Activated naive CD8-positive, alpha-beta T cell treated with anti-CD3 and anti-CD28 coated beads, Interleukin-2, amount 50 U/mL, for 24 hours (primary cell): ENCODE measurements at regions not wholly inside any gene's neighbourhood (a gene's known extent, or its start where the extent isn't known, plus 50 kb on each side); places are given as distances from the start of the nearest gene placed in this dataset.
"Not testable (repeated sequence)": the region's sequence is repeated elsewhere in the genome, so short reads cannot be mapped to it uniquely, and the experiment has no call there.

Experiments
- ATAC-seq: fragments of 150-1000 bp; cut with Tn5 transposase; one replicate; pipeline ENCODE4 v1.10.0; 2021
- DNase-seq: peaks from one replicate; pipeline ENCODE4 v3.0.0; 2021
- H3K27ac Mint-ChIP-seq: one replicate; pipeline ENCODE4 v1.8.0; 2021; ENCODE audit warnings: mild to moderate bottlenecking, mixed read lengths
- H3K27me3 Mint-ChIP-seq: one replicate; pipeline ENCODE4 v1.8.0; 2021; ENCODE audit warnings: mixed read lengths
- H3K36me3 Mint-ChIP-seq: one replicate; pipeline ENCODE4 v1.8.0; 2021; ENCODE audit warnings: low read depth, mixed read lengths
- H3K4me1 Mint-ChIP-seq: one replicate; pipeline ENCODE4 v1.8.0; 2021; ENCODE audit warnings: mixed read lengths
- H3K4me3 Mint-ChIP-seq: one replicate; pipeline ENCODE4 v1.8.0; 2021; ENCODE audit warnings: mild to moderate bottlenecking, moderate library complexity, mixed read lengths
- H3K9me3 Mint-ChIP-seq: one replicate; pipeline ENCODE4 v1.8.0; 2021; ENCODE audit warnings: mixed read lengths

DNA sequence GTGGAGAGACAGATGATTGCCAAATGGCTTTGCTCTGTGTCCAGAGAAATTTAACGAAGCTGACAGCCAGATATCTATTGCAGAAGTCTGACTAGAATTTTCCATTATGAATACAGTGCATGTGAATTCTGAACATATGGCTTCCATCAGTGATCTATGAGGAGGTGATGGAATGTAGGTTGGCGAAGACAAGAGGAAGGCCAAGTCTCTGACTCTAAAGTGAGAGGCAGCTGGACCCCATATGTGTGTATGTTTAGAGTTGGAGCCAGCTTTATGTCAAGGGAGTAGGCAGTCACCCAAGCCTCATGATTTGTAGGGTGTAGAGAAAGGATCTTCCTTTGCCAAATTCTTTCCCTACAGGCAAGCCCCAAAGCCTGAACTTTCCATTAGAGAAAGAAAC is 76.2 kb upstream of the TEX13D start:
- Mint-ChIP-seq H3K4me3 (no peak overlapping the region), H3K9me3 (no peaks in the 10 kb centered on the region), H3K27ac (peak overlapping the region; percentile 18)

DNA sequence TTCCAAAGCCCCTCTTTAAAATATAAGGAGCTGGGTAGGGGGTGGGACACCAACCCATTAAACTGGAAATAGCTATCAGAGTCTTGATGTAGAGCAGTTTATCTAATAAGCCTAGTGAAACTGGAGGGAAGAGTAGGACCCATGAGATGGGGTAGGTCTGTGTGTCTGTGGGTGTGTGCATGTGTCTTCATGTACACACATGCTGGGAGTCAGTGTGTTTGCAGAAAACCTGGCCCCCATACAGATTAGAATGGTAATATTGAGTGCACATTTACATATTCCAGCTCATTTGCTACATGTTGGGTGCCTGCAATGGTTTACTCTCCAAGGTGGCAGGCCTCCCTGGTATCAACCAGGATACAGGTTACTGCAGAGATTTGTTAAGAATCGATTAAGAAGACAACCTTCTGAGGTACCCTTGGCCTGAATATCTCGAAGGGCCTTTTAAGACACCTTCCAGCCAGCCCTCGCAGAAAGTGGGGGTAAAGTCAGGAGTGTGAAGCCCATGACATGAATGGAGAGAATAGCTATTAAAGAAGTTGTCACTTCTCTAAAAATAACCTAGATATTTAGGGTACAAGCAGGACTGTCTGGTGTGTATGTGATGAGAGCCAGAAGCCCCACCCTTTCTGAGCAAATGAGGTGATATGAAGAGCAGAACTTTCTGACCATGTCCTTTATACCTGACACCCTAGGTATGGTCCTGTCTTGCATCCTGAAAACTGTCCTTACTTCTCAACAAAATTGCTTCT is 75.7 kb upstream of the TEX13D start:
- peaks cover 55% of the 10 kb centered on the region for H3K4me1 Mint-ChIP-seq
- no peaks in the 10 kb centered on the region for H3K36me3 Mint-ChIP-seq
- no peaks in the 10 kb centered on the region for H3K27me3 Mint-ChIP-seq
- H3K27ac Mint-ChIP-seq: peak overlapping the region; percentile 18
- ATAC-seq: no peak
- H3K9me3 Mint-ChIP-seq: no peaks in the 10 kb centered on the region
- H3K4me3 Mint-ChIP-seq: no peak overlapping the region
- no peak for DNase-seq

More for the DNA sequence above, 76.2 kb upstream of the TEX13D start:
- DNase-seq (no peak), ATAC-seq (no peak)
- no peaks in the 10 kb centered on the region for H3K27me3 Mint-ChIP-seq
- peaks cover 59% of the 10 kb centered on the region for H3K4me1 Mint-ChIP-seq
- H3K36me3 Mint-ChIP-seq: no peaks in the 10 kb centered on the region

DNA sequence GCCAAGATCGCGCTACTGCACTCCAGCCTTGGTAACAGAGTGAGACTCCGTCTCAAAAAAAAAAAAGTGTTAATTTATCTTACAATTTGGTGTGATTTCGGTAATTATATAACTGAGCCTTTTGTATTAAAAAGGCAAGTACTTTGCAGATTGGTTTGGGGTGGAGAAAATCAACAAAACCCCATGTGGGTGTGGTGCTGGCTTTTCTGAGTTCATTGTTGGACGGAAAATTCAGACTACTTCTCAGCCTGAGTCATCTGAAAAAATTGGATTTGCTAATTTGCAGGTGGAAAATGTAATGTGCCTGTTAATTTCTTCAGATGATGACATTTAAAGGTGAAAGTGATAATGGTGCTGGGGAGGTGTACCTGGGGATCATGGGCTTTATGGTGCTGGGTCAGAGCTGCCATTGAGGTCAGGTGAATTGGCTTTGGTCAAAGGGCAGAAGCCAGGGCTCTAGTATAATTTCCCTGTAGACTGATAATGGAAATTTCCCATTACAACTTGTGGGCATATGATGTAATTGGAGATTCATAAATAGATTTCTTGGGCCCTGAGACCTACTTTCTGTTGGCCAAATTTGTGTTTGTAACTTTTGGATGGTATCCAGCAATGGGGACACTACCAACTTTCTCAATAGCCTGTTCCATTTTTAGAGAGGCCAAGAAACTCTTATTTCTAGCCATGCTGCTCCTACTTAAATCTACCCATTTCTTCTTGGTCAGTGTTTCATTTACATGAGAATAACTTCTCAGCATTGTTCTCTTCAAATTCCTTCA is 74.3 kb upstream of the TEX13D start:
- H3K4me1 Mint-ChIP-seq: peaks cover 57% of the 10 kb centered on the region
- DNase-seq: no peak
- H3K27ac Mint-ChIP-seq: peak overlapping the region; percentile 92
- ATAC-seq: peak; percentile 81
- no peaks in the 10 kb centered on the region for H3K27me3 Mint-ChIP-seq
- H3K9me3 Mint-ChIP-seq: no peaks in the 10 kb centered on the region
- H3K4me3 Mint-ChIP-seq: peak overlapping the region; percentile 24
- no peaks in the 10 kb centered on the region for H3K36me3 Mint-ChIP-seq

DNA sequence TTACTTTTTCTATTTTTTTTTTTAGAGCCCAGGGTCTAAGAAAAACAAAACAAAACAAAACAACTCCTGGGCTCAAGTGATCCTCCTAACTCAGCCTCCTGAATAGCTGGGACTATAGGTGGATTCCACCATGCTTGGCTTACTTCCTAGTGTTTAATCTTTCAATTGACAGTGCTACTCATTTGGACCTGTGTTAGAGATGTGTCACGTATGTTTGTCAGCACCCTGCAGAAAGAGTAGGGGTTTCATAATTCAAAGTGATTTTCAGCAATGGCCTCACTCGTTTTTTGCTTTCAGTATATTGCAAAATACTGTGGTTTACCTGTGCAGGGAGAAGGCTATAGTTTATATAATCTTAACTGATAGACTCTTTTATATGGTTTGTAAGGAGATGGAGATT is 71.6 kb upstream of the TEX13D start:
- Mint-ChIP-seq H3K4me3 (no peak overlapping the region), H3K27me3 (no peaks in the 10 kb centered on the region), H3K27ac (no peak overlapping the region), H3K36me3 (no peaks in the 10 kb centered on the region), H3K9me3 (no peaks in the 10 kb centered on the region), H3K4me1 (peaks cover 62% of the 10 kb centered on the region)
- DNase-seq: no peak
- no peak for ATAC-seq

DNA sequence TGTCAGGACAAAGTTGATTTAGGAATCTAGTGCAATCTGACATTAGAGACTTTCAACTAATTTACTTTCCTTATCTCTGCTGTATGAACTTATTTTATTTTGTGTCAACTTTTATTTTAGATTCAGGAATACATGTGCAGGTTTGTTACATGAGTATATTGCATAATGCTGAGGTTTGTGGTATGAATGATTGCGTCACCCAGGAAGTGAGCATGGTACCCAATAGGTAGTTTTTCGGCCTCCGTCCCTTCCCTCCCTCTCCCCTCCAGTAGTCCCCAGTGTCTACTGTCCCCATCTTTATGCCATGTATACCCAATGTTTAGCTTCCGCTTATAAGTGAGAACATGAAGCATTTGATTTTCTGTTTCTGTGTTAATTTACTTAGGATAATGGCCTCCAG is 68.7 kb upstream of the TEX13D start:
- H3K9me3 Mint-ChIP-seq: no peaks in the 10 kb centered on the region
- H3K36me3 Mint-ChIP-seq: no peaks in the 10 kb centered on the region
- ATAC-seq (no peak), DNase-seq (no peak)
- no peak overlapping the region for H3K27ac Mint-ChIP-seq
- no peaks in the 10 kb centered on the region for H3K27me3 Mint-ChIP-seq
- peaks cover 61% of the 10 kb centered on the region for H3K4me1 Mint-ChIP-seq
- H3K4me3 Mint-ChIP-seq: no peak overlapping the region

DNA sequence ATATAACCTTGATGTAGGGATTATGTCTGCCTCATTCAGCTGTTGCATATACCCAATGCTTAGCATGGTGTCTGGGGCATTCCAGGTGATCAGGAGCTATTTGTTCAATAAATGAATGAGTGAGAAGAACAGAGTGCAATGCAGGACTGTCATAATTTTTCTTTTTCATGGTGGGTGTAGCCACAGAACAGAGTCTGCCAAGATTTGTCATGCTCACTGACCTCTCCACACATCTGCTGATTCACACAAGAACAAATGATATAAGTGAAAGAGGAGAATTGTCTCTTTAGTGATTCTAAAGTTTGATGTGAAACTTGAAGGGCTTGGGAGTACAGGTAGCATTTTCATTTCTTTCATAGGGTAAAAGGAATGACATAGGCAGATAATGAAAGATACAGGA is 64.4 kb upstream of the TEX13D start:
- peaks cover 3% of the 10 kb centered on the region for H3K9me3 Mint-ChIP-seq
- H3K27ac Mint-ChIP-seq: peak overlapping the region; percentile 36
- no peaks in the 10 kb centered on the region for H3K27me3 Mint-ChIP-seq

DNA sequence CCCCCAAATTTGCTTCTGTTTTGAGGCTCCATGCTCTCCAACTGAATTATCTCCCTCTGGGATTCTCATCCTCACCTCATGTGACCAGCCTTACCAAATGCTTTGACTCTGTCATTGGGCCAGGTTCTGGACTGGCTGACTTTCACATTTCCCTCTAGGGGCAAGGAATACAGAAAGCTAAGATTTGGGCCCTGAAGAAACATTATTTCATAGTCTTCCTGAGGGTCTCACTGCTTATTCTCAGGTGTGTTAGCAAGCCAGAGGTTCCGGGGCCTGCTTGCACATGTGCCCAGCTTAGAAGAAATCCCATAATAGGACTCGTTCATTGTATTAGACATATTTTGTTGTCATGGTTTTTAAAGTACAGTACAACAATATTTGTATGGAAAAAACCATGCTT is 62.6 kb upstream of the TEX13D start:
- Mint-ChIP-seq H3K27ac (no peak overlapping the region), H3K9me3 (peaks cover 3% of the 10 kb centered on the region), H3K4me1 (peaks cover 57% of the 10 kb centered on the region), H3K27me3 (no peaks in the 10 kb centered on the region), H3K4me3 (no peak overlapping the region), H3K36me3 (no peaks in the 10 kb centered on the region)
- ATAC-seq: no peak
- DNase-seq: no peak

More for the DNA sequence above, 64.4 kb upstream of the TEX13D start:
- DNase-seq (no peak), ATAC-seq (peak; percentile 17)
- Mint-ChIP-seq H3K4me3 (no peak overlapping the region), H3K4me1 (peaks cover 51% of the 10 kb centered on the region), H3K36me3 (no peaks in the 10 kb centered on the region)

DNA sequence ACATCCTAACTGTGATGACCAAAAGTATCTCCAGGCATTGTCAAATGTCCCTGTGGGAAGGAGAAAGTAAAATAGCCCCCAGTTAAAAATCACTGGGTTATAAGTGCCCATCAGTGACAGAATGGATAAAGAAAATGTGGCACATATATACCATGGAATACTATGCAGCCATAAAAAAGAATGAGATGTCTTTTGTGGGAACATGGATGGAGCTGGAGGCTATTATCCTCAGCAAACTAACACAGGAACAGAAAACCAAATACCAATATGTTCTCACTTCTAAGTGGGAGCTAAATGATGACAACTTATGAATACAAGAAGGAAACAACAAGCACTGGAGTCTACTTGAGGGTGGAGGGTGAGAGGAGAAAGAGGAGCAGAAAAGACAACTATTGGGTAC is 60.9 kb upstream of the TEX13D start:
- H3K27ac Mint-ChIP-seq: not testable (repeated sequence)

DNA sequence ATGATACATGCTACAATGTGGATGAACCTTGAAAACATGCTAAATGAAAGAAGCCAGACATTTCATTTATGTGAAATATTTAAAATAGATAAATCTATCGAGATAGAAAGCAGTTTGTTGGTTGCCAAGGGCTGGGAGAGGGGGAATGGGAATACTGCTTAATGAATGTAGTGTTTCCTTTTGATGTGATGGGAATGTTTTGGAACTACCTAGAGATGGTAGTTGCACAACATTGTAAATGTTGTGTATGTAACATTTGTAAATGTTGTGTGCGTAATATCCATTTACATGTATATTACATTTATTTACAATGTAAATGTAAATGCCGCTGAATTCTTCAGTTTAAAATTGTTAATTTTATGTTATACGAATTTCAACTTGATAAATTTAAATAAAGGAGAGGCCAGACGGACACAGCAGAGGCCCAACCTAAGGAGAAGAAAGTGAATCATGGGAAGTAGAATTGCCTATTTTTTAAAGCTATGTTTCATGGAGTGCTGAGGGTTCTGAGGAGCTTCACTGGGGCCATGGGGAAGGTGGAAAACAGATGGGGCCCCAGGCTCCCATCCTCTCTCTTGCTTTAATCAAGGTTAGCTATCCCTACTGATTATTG is 60.0 kb upstream of the TEX13D start:
- Mint-ChIP-seq H3K27ac (no peak overlapping the region), H3K27me3 (no peaks in the 10 kb centered on the region), H3K4me1 (peaks cover 36% of the 10 kb centered on the region), H3K9me3 (peaks cover 3% of the 10 kb centered on the region), H3K4me3 (no peak overlapping the region), H3K36me3 (no peaks in the 10 kb centered on the region)
- ATAC-seq: no peak
- no peak for DNase-seq

More for the DNA sequence above, 60.9 kb upstream of the TEX13D start:
- DNase-seq, ATAC-seq, H3K4me3 Mint-ChIP-seq, H3K36me3 Mint-ChIP-seq, H3K27me3 Mint-ChIP-seq, H3K9me3 Mint-ChIP-seq: not testable (repeated sequence)
- H3K4me1 Mint-ChIP-seq: peaks cover 44% of the 10 kb centered on the region

DNA sequence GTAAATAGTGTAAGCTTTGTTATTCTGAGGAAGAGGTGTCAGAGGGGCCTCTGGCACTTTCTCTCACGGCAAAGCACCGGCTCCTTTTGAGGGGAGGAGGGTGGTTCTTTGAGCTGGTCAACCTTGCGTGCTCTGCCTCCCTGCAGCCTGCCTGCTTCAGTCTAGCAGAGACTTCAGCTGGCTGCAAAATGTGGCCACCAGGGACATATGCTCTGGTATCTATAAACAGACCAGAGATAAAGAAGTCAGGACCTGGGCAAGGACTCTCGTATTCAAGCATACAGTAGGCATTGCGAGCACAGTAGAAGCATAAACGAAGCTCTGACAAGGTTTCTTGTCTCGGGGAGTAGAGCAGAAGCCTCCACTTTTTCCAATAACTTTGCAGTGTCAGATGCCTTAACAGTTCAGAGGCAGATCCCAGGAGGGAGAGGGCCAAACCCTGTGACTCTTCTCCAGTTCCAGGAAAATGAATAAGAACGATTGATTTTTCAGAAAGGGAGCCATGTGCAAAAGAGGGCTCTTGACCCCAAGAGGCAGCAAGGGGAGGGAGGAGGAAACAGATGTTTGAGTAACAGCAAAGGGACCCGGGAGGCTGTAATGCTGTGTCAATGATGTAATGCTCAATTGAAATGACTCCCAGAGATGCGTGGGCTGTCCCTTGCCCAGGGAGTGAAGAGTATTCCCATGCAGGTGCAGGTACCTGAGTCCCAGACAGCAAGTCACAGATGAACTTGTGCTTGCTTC is 57.9 kb upstream of the TEX13D start:
- no peak overlapping the region for H3K4me3 Mint-ChIP-seq
- H3K27ac Mint-ChIP-seq: no peak overlapping the region
- ATAC-seq: no peak

DNA sequence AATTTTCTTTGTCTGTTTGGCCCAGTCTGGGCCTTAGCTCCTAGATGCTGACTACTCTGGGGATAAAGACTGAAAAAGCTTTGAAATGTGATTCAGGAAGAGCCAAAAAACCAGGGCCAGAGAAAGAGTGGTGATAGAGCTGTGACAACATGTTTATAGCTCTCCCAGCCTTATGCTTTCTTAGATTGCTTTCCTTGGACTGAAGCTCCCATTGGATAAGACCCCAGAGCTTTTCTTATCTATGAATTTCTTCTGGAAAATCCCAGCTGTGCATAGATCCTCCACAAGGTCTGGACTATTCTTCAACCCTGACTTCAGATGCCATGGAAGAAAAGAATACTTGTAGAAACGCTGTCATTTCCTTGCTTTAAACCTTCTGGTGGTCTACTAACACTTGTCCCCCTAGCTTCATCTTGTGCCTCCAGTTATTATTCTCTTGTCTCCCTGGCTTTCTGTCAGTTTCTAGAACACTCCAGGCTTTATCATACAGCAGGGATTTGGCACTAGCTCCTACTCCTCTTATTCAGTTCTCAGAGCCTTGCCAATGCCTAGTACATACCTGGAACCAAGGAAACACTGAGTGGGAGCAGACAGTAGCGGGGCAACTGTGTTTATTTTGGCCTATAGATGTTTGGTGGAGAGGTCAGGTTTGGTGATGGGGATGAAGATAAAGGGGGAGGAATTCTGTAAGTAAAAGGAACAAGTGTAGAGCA is 57.1 kb upstream of the TEX13D start:
- Mint-ChIP-seq H3K4me3 (no peak overlapping the region), H3K27ac (no peak overlapping the region), H3K27me3 (no peaks in the 10 kb centered on the region), H3K4me1 (peaks cover 29% of the 10 kb centered on the region), H3K36me3 (no peaks in the 10 kb centered on the region), H3K9me3 (peaks cover 3% of the 10 kb centered on the region)
- no peak for DNase-seq
- no peak for ATAC-seq

More for the DNA sequence above, 57.9 kb upstream of the TEX13D start:
- Mint-ChIP-seq H3K36me3 (no peaks in the 10 kb centered on the region), H3K27me3 (no peaks in the 10 kb centered on the region), H3K4me1 (peaks cover 24% of the 10 kb centered on the region), H3K9me3 (peaks cover 3% of the 10 kb centered on the region)
- DNase-seq: no peak

DNA sequence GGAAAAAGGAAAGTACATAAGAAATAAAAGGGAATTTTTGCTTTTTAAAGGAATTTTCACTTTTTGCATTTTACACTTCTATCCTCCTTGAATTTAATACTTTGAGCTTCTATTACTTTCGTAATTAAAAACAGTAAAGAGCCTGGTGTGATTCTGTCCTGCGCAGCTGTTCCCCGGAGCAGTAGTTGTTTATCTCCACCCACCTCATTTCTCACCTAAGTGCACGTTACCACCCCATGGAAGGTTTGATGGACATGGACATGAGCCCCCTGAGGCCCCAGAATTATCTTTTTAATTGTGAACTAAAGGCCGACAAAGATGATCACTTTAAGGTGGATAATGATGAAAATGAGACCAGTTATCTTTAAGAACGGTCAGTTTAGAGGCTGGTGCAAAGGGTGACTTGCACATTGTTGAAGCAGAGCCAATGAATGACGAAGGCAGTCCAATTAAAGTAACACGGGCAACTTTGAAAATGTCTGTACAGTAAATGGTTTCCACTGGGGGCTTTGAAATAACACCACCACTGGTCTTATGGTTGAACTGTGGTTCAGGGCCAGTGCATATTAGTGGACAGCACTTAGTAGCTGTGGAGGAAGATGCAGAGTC is 52.1 kb upstream of the TEX13D start:
- Mint-ChIP-seq H3K4me3 (peak overlapping the region; percentile 40), H3K27ac (peak overlapping the region; percentile 89)
- DNase-seq: no peak

DNA sequence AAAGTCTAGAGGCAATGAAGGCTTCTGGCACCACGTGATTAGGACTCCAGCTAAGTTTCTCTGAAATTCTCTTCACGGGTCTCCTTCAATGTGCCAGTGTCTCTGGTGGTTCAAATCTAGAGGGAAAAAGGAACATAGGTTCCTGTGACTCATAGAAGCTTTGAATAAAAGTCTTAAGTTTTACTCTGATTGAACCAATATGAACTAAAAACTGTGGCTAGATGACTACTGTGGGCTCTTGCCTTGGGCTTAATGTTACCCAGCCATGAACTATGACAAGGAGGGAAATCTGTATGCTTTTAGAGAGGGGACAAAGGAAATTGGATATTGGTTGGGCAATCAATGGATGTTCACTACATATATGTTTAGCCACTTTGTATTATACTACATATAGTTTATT is 49.9 kb upstream of the TEX13D start:
- no peaks in the 10 kb centered on the region for H3K9me3 Mint-ChIP-seq
- DNase-seq (no peak), ATAC-seq (peak; percentile 93)
- peaks cover 30% of the 10 kb centered on the region for H3K4me1 Mint-ChIP-seq
- no peaks in the 10 kb centered on the region for H3K36me3 Mint-ChIP-seq
- no peak overlapping the region for H3K4me3 Mint-ChIP-seq
- H3K27me3 Mint-ChIP-seq: no peaks in the 10 kb centered on the region
- peak overlapping the region; percentile 87 for H3K27ac Mint-ChIP-seq

More for the DNA sequence above, 52.1 kb upstream of the TEX13D start:
- Mint-ChIP-seq H3K9me3 (no peaks in the 10 kb centered on the region), H3K4me1 (peaks cover 34% of the 10 kb centered on the region), H3K36me3 (no peaks in the 10 kb centered on the region), H3K27me3 (no peaks in the 10 kb centered on the region)
- no peak for ATAC-seq
